Natural killer cell (primary cell): ENCODE measurements at regions not wholly inside any gene's neighbourhood (a gene's known extent, or its start where the extent isn't known, plus 50 kb on each side); places are given as distances from the start of the nearest gene placed in this dataset.

Experiments
- ATAC-seq, 3 donors: fragments of 150-1000 bp in 2 of 3; fragments of 200-7000 bp in 1 of 3; cut with Tn5 transposase; 1 replicate in 1 of 3; 2 replicates in 2 of 3; pipeline ENCODE4 v1.10.0; 2021; ENCODE audit warnings: mild to moderate bottlenecking in 2 of 3, moderate library complexity in 2 of 3
- DNase-seq, 2 donors: peaks; one replicate each; pipeline versions ENCODE4 v3.0.0 to v3.0.0-alpha.2; 2013 to 2021; ENCODE audit warnings: mixed read lengths in 1 of 2
- H3K27ac ChIP-seq: one replicate; pipeline ENCODE4 v1.5.1; 2013; ENCODE audit warnings: mild to moderate bottlenecking, low read length
- H3K27me3 ChIP-seq: one replicate; pipeline ENCODE4 v1.6.1; 2013; ENCODE audit warnings: low read length; ENCODE audit not compliant: control insufficient read depth, insufficient read depth
- H3K36me3 ChIP-seq: one replicate; pipeline ENCODE4 v1.6.1; 2013; ENCODE audit warnings: low read length; ENCODE audit not compliant: control insufficient read depth, insufficient read depth
- H3K4me1 ChIP-seq: one replicate; pipeline ENCODE4 v1.6.1; 2013; ENCODE audit warnings: low read length; ENCODE audit not compliant: control insufficient read depth, insufficient read depth
- H3K4me3 ChIP-seq: one replicate; pipeline ENCODE4 v1.5.1; 2013; ENCODE audit warnings: low read length
- H3K9me3 ChIP-seq: one replicate; pipeline ENCODE4 v1.6.1; 2013; ENCODE audit warnings: low read length; ENCODE audit not compliant: control insufficient read depth, insufficient read depth
- H3K27ac Mint-ChIP-seq, 2 donors: one replicate each; pipeline ENCODE4 v1.8.0; 2022; ENCODE audit warnings: mild to moderate bottlenecking in 2 of 2, mixed read lengths in 2 of 2, moderate library complexity in 1 of 2
- H3K27me3 Mint-ChIP-seq, 2 donors: one replicate each; pipeline ENCODE4 v1.8.0; 2022; ENCODE audit warnings: low read depth in 2 of 2, mixed read lengths in 2 of 2
- H3K36me3 Mint-ChIP-seq: one replicate; pipeline ENCODE4 v1.8.0; 2022; ENCODE audit warnings: mixed read lengths
- H3K4me1 Mint-ChIP-seq, 2 donors: one replicate each; pipeline ENCODE4 v1.8.0; 2022; ENCODE audit warnings: mixed read lengths in 2 of 2
- H3K4me3 Mint-ChIP-seq: one replicate; pipeline ENCODE4 v1.8.0; 2022; ENCODE audit warnings: mild to moderate bottlenecking, moderate library complexity, mixed read lengths
- H3K9me3 Mint-ChIP-seq, 2 donors: one replicate each; pipeline ENCODE4 v1.8.0; 2022; ENCODE audit warnings: mixed read lengths in 2 of 2
- WGBS: methylation state at CpG from one replicate; pipeline ENCODE4 v1.1.7; 2013; ENCODE audit warnings: missing lambda C conversion rate; ENCODE audit not compliant: insufficient coverage; 5-methylcytosine and 5-hydroxymethylcytosine counted together
- intact Hi-C: fragments of 100-400 bp; cut with micrococcal nuclease; formaldehyde crosslinking; loops from one replicate; pipeline ENCODE4 v1.14.2; 2022
- TF ChIP-seq, protein P1 (sequence below): fragments of 200-600 bp; IDR thresholded peaks from one replicate; pipeline ENCODE4 v1.8.0; 2022; ENCODE audit warnings: antibody characterized with exemption

DNA sequence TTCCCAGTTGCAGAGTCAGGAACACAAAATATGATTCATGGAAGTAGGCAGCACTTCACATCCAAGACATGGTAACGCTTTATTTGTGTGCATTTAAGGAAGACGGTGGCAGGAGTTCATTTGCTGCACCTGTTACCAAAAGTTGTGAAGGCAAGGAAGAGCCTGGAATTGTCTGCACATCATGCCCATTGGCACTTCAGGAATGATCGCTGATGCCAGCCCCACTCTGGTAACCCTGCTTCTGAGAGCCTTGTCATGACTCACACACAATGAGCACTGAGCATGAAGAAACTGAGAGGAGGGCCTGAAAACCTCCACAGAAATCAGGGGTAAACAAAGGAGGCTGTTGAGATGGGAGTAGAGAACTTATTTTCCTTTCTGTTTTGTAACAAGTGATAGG, 181.1 kb downstream of the RPS12 start:
- Mint-ChIP-seq H3K27me3 (no peaks in the 10 kb centered on the region), H3K4me3 (no peak overlapping the region), H3K4me1 (no peaks in the 10 kb centered on the region), H3K27ac (no peak overlapping the region), H3K36me3 (no peaks in the 10 kb centered on the region), H3K9me3 (peaks cover 0 to 9% of the 10 kb centered on the region in 2 donors)
- H3K27ac ChIP-seq, result no peak overlapping the region
- ATAC-seq (no peak), DNase-seq (no peak)
- H3K9me3 ChIP-seq, result no peaks in the 10 kb centered on the region
- H3K4me1 ChIP-seq, result no peaks in the 10 kb centered on the region
- intact Hi-C loops, result no loop called here
- TF ChIP-seq, protein P1, sequence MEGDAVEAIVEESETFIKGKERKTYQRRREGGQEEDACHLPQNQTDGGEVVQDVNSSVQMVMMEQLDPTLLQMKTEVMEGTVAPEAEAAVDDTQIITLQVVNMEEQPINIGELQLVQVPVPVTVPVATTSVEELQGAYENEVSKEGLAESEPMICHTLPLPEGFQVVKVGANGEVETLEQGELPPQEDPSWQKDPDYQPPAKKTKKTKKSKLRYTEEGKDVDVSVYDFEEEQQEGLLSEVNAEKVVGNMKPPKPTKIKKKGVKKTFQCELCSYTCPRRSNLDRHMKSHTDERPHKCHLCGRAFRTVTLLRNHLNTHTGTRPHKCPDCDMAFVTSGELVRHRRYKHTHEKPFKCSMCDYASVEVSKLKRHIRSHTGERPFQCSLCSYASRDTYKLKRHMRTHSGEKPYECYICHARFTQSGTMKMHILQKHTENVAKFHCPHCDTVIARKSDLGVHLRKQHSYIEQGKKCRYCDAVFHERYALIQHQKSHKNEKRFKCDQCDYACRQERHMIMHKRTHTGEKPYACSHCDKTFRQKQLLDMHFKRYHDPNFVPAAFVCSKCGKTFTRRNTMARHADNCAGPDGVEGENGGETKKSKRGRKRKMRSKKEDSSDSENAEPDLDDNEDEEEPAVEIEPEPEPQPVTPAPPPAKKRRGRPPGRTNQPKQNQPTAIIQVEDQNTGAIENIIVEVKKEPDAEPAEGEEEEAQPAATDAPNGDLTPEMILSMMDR, result no peak
- H3K27me3 ChIP-seq, result no peaks in the 10 kb centered on the region
- no peak overlapping the region for H3K4me3 ChIP-seq
- H3K36me3 ChIP-seq, result no peaks in the 10 kb centered on the region
- WGBS, result 97% methylated on average over 3 of the region's 3 CpGs

DNA sequence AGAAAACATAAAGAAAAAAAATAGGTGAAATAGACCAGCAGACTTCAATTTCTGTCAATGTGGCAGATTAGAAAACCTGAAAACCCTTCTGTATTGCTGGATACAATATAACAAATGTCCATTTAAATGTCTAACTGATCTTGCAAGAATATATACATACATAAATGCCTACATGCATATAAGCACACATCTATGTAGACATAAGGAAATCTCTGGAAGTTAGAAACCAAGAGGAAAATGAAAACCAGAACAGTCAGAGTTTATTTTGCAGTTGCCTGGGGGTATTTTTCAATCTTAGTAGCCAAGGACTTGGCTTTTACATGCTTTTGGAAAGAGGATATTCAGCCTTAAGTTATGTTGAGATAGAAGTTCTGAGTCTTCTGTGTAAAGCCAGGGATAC, 184.0 kb downstream of the RPS12 start:
- H3K27me3 Mint-ChIP-seq, result no peaks in the 10 kb centered on the region
- TF ChIP-seq, protein P1, result no peak
- Histone ChIP-seq H3K4me3 (no peak overlapping the region), H3K27ac (no peak overlapping the region), H3K27me3 (no peaks in the 10 kb centered on the region), H3K9me3 (no peaks in the 10 kb centered on the region), H3K36me3 (no peaks in the 10 kb centered on the region), H3K4me1 (no peaks in the 10 kb centered on the region)
- H3K36me3 Mint-ChIP-seq, result no peaks in the 10 kb centered on the region
- H3K4me3 Mint-ChIP-seq, result no peak overlapping the region
- no peak overlapping the region for H3K27ac Mint-ChIP-seq
- ATAC-seq, result no peak
- intact Hi-C loops, result no loop called here
- H3K4me1 Mint-ChIP-seq, result no peaks in the 10 kb centered on the region
- DNase-seq, result no peak
- H3K9me3 Mint-ChIP-seq, result peaks cover 0 to 11% of the 10 kb centered on the region in 2 donors

DNA sequence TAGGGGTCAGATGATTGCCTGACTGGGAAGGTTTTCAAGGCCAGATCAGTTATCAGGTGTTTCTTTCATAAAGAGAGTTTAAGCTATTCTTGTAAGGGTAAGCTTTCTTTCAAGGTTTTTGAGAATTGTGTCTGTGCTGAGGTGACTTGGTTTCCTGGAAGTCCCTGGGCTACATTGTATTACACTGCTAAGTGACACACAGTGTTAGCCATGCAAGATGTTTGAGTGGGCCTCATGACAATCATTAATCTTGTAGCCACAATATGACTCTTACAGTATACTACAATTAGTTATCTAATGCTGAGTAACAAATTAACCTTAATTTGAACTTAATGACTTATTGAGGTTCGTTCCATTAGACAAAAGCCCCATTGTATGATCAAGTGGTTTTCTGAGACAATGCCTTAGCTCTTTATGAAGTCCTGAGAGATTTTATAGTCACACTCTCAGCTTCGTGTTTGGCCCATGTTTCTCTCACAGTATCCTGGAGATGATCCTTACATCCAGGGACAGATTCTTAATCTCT, 186.7 kb downstream of the RPS12 start:
- DNase-seq (no peak), ATAC-seq (no peak)
- no peaks in the 10 kb centered on the region for H3K4me1 ChIP-seq
- H3K27ac ChIP-seq, result no peak overlapping the region
- H3K4me3 ChIP-seq, result no peak overlapping the region
- 73% methylated on average over 2 of the region's 2 CpGs for WGBS
- H3K27me3 ChIP-seq, result no peaks in the 10 kb centered on the region
- peaks cover 0 to 11% of the 10 kb centered on the region in 2 donors for H3K9me3 Mint-ChIP-seq
- TF ChIP-seq, protein P1, result no peak
- no peaks in the 10 kb centered on the region for H3K36me3 ChIP-seq
- H3K27me3 Mint-ChIP-seq, result no peaks in the 10 kb centered on the region
- H3K4me1 Mint-ChIP-seq, result no peaks in the 10 kb centered on the region
- H3K27ac Mint-ChIP-seq, result no peak overlapping the region
- no peaks in the 10 kb centered on the region for H3K9me3 ChIP-seq
- H3K4me3 Mint-ChIP-seq, result no peak overlapping the region
- intact Hi-C loops, result no loop called here
- H3K36me3 Mint-ChIP-seq, result no peaks in the 10 kb centered on the region

DNA sequence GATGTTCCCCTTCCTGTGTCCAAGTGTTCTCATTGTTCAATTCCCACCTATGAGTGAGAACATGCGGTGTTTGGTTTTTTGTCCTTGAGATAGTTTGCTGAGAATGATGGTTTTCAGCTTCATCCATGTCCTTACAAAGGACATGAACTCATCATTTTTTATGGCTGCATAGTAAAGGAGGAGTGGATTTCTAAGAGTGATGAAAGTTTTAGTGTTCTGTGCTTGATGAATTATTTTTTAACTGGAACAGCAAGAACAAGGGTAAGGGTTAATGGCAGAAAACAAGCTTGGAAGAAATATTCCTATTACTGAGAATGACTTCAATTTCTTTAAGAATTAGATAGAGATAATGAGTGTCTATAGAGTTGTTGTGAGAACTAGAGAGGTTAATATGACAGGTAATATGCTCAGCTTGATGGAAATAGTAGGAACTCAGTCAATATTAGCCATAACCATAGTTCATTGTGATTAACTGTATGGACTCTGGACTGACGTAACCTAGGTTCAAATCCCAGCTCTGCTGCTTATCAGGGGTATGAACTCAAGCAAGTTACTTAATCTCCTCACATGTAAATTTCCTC, 190.0 kb downstream of the RPS12 start:
- Histone ChIP-seq H3K4me1 (no peaks in the 10 kb centered on the region), H3K36me3 (no peaks in the 10 kb centered on the region), H3K4me3 (no peak overlapping the region), H3K9me3 (no peaks in the 10 kb centered on the region), H3K27ac (no peak overlapping the region), H3K27me3 (no peaks in the 10 kb centered on the region)
- ATAC-seq (no peak), DNase-seq (no peak)
- H3K9me3 Mint-ChIP-seq, result peaks cover 0 to 3% of the 10 kb centered on the region in 2 donors
- no peak overlapping the region for H3K27ac Mint-ChIP-seq
- intact Hi-C loops, result no loop called here
- H3K27me3 Mint-ChIP-seq, result no peaks in the 10 kb centered on the region
- no peaks in the 10 kb centered on the region for H3K4me1 Mint-ChIP-seq
- no peak overlapping the region for H3K4me3 Mint-ChIP-seq
- TF ChIP-seq, protein P1, result no peak
- no peaks in the 10 kb centered on the region for H3K36me3 Mint-ChIP-seq
- WGBS, result 100% methylated on average over 1 of the region's 2 CpGs
